Activated CD8-positive, alpha-beta T cell treated with anti-CD3 and anti-CD28 coated beads, Interleukin-2, amount 10 ng/mL, durations not matched to agents 7 days and 5 days (primary cell): ENCODE measurements at regions not wholly inside any gene's neighbourhood (a gene's known extent, or its start where the extent isn't known, plus 50 kb on each side); places are given as distances from the start of the nearest gene placed in this dataset.

Source experiments
- ATAC-seq: fragments of 150-1000 bp; cut with Tn5 transposase; one replicate; pipeline ENCODE4 v1.10.0; 2021; ENCODE audit warnings: moderate library complexity
- CTCF ChIA-PET: fragments of 350-600 bp; sonication (Branson Sonifier 250); formaldehyde crosslinking; loops from one replicate; lab custom pipeline; 2021; ENCODE audit warnings: antibody characterized with exemption; lab: Charles Lee
- POLR2A ChIA-PET: fragments of 350-600 bp; sonication (Branson Sonifier 250); formaldehyde crosslinking; loops from one replicate; lab custom pipeline; 2021; ENCODE audit warnings: antibody characterized with exemption; lab: Charles Lee
- DNase-seq: peaks from one replicate; pipeline ENCODE4 v3.0.0-alpha.2; 2020
- H3K27ac Mint-ChIP-seq: one replicate; pipeline ENCODE4 v1.8.0; 2021; ENCODE audit warnings: mild to moderate bottlenecking, mixed read lengths
- H3K27me3 Mint-ChIP-seq: one replicate; pipeline ENCODE4 v1.8.0; 2021; ENCODE audit warnings: low read depth, mixed read lengths
- H3K36me3 Mint-ChIP-seq: one replicate; pipeline ENCODE4 v1.8.0; 2021; ENCODE audit warnings: low read depth, mixed read lengths
- H3K4me1 Mint-ChIP-seq: one replicate; pipeline ENCODE4 v1.8.0; 2021; ENCODE audit warnings: low read depth, mixed read lengths
- H3K4me3 Mint-ChIP-seq: one replicate; pipeline ENCODE4 v1.8.0; 2021; ENCODE audit warnings: mild to moderate bottlenecking, mixed read lengths
- H3K9me3 Mint-ChIP-seq: one replicate; pipeline ENCODE4 v1.8.0; 2022; ENCODE audit warnings: mixed read lengths; ENCODE audit not compliant: insufficient read depth

DNA sequence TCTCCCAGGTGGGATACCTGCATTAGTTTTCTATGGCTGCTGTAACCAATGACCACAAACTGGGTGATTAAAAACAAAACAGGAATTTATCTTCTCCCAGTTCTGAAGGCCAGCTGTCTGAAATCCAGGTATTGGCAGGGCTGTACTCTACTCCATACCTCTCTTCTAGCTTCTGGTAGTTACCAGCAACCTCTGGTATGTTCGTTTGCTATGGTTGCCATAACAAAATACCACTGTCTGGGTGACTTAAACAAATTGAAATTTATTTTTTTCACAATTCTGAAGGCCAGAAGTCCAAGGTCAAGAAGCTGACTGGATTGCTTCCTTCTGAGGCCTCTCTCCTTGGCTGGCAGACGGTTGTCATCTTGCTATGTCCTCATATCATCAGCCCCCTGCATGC lies 642.1 kb upstream of the TENM3 start:
- CTCF ChIA-PET: no interaction called here
- POLR2A ChIA-PET: no interaction called here
- Mint-ChIP-seq H3K4me3 (no peak overlapping the region), H3K9me3 (peaks cover 5% of the 10 kb centered on the region), H3K4me1 (no peaks in the 10 kb centered on the region), H3K27me3 (no peaks in the 10 kb centered on the region), H3K27ac (no peak overlapping the region), H3K36me3 (no peaks in the 10 kb centered on the region)
- DNase-seq (no peak), ATAC-seq (no peak)

- Mint-ChIP-seq H3K4me3 (no peak overlapping the region), H3K36me3 (no peaks in the 10 kb centered on the region), H3K4me1 (no peaks in the 10 kb centered on the region), H3K27ac (no peak overlapping the region), H3K9me3 (peaks cover 10% of the 10 kb centered on the region), H3K27me3 (no peaks in the 10 kb centered on the region)
- ATAC-seq (no peak), DNase-seq (no peak)
- CTCF ChIA-PET: no interaction called here
- POLR2A ChIA-PET: no interaction called here
Observed at GRCh38 chr4:181604546-181604945, 638.7 kb upstream of the TENM3 start.

DNA sequence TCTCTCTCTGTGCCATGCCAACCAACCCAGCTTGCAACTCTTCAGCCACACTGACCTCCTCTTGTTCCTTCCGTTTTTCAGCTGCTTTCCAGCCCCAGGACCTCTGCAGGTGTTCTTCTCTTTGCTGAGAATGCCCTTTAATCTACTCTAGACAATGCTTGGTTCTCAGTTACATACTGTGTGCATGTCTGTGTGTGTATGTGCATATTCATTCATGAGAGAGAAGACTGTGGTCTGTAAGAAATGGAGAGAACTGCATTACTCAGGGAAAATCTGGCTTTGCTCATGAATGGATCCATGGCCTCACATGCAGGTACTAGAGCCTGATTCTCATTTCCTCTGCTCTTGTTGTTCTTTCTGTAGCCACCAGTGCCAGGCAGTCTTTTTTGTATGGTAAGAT lies 636.9 kb upstream of the TENM3 start:
- Mint-ChIP-seq H3K27me3 (no peaks in the 10 kb centered on the region), H3K27ac (no peak overlapping the region), H3K36me3 (no peaks in the 10 kb centered on the region), H3K4me1 (no peaks in the 10 kb centered on the region), H3K4me3 (no peak overlapping the region), H3K9me3 (peaks cover 10% of the 10 kb centered on the region)
- DNase-seq (no peak), ATAC-seq (no peak)
- CTCF ChIA-PET: no interaction called here
- POLR2A ChIA-PET: no interaction called here

DNA sequence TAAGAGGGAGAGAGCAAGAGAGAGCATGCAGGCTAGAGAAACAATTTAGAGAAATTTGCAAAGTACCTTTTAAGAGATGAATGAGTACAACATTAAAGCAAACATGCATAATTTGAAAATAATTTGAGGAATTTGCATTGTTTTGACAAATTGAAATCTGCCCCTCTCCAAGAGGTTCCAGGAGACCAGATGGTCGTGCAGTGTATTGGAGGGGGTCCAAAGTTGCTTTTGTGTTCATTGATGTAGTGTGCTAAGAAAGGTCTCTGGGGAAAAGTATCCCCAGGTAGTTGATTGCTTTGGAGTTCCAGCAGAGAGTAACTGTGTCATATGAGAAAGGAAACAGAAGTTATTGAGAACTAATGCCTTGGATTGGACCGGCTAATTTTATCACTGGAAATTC lies 635.0 kb upstream of the TENM3 start:
- Mint-ChIP-seq H3K27me3 (no peaks in the 10 kb centered on the region), H3K27ac (no peak overlapping the region), H3K4me3 (no peak overlapping the region), H3K4me1 (no peaks in the 10 kb centered on the region), H3K36me3 (no peaks in the 10 kb centered on the region), H3K9me3 (peaks cover 4% of the 10 kb centered on the region)
- ChIA-PET POLR2A (no interaction called here), CTCF (no interaction called here)
- ATAC-seq (no peak), DNase-seq (no peak)

DNA sequence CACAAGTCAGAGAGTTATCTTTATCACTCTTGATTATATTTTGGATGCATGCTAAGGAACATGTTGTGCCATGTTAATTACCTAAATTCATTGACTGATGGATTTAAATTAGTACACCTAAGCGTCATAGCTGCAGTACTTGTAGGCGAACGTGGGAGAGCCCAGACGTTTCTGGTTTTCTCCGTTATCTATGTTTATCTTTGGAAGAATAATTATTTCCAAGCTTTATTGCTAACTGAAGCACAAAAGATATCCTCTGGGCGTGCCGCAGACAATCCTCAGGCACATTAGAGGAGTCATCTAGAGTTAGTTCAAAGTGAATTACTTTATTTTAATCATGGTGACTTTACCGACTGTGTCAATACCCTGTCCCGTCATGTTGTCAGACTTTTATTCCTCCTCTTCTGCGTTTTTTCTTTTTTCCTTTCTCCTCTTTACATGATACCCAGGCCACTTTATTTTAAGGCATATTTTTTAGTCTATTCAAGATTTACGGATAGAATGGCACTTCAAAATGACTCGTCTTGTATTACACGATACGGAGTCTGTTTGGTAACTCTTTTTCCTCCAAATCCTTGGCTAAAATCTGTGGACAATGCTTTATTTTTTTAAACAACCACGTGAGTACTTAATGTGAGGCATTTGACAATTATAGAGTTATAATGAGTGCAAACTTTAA lies 632.0 kb upstream of the TENM3 start:
- no peak overlapping the region for H3K4me3 Mint-ChIP-seq
- H3K9me3 Mint-ChIP-seq: peaks cover 4% of the 10 kb centered on the region
- CTCF ChIA-PET: no interaction called here
- DNase-seq (no peak), ATAC-seq (no peak)
- POLR2A ChIA-PET: no interaction called here
- no peaks in the 10 kb centered on the region for H3K27me3 Mint-ChIP-seq
- no peaks in the 10 kb centered on the region for H3K36me3 Mint-ChIP-seq
- no peak overlapping the region for H3K27ac Mint-ChIP-seq
- no peaks in the 10 kb centered on the region for H3K4me1 Mint-ChIP-seq

DNA sequence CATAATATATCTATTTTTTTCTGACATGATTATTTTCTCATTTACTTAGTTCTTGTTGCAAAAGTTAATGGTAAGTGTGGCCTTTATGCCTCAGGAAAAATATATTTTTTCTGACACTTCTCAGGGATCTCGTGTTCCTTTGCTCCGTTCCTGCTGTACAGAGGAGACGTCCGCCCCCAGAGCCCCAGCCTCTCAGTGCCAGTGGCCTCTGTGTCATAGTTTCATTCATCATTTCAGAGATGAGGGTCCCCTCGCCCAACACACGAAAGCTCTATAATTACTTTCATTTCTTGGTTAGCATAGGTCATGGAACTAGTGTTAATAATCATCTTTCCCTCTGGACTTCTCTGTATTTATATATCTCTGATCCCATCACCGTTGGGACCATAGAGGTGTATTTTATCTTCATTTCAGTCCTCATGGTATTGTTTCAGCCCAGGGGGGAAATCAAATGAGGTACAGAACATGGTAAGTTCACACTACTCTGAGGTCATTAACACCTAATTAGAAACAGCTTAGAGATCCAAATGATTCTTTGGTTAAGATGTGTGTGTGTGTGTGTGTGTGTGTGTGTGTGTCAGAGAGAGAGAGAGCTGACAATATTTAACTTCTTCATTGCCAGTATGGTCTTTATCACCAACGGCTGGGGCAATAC lies 631.1 kb upstream of the TENM3 start:
- Mint-ChIP-seq H3K4me1 (no peaks in the 10 kb centered on the region), H3K27me3 (no peaks in the 10 kb centered on the region), H3K27ac (no peak overlapping the region), H3K9me3 (peaks cover 4% of the 10 kb centered on the region), H3K36me3 (no peaks in the 10 kb centered on the region), H3K4me3 (no peak overlapping the region)
- no peak for DNase-seq
- POLR2A ChIA-PET: no interaction called here
- CTCF ChIA-PET: no interaction called here
- no peak for ATAC-seq

DNA sequence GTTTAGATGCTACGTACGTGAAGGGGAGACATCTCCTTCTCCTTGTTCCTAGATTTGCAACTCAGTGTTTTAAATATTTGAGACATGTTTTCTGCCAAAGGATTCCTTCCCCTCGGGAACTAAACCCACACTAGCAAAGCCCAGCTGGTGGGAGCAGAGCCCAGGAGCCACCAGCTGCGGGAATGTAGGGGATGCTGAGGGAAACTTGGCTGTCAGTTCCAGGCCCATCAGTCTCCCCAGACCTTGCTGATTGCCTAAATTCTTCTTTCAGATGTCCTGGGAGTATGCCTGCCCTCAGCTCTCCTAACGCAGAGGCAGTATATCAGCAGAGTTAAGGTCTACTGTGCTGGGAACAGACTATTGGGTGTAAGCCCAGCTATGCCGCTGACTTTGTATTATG lies 630.0 kb upstream of the TENM3 start:
- DNase-seq (no peak), ATAC-seq (no peak)
- H3K27ac Mint-ChIP-seq: no peak overlapping the region
- no peaks in the 10 kb centered on the region for H3K9me3 Mint-ChIP-seq
- H3K27me3 Mint-ChIP-seq: no peaks in the 10 kb centered on the region
- H3K4me3 Mint-ChIP-seq: no peak overlapping the region
- ChIA-PET CTCF (no interaction called here), POLR2A (no interaction called here)
- H3K4me1 Mint-ChIP-seq: no peaks in the 10 kb centered on the region
- no peaks in the 10 kb centered on the region for H3K36me3 Mint-ChIP-seq

- ChIA-PET POLR2A (no interaction called here), CTCF (no interaction called here)
- Mint-ChIP-seq H3K9me3 (no peaks in the 10 kb centered on the region), H3K27me3 (no peaks in the 10 kb centered on the region), H3K27ac (no peak overlapping the region), H3K4me1 (no peaks in the 10 kb centered on the region), H3K4me3 (no peak overlapping the region), H3K36me3 (no peaks in the 10 kb centered on the region)
- no peak for DNase-seq
- ATAC-seq: no peak
Observed at GRCh38 chr4:181618038-181618618, 625.1 kb upstream of the TENM3 start.

DNA sequence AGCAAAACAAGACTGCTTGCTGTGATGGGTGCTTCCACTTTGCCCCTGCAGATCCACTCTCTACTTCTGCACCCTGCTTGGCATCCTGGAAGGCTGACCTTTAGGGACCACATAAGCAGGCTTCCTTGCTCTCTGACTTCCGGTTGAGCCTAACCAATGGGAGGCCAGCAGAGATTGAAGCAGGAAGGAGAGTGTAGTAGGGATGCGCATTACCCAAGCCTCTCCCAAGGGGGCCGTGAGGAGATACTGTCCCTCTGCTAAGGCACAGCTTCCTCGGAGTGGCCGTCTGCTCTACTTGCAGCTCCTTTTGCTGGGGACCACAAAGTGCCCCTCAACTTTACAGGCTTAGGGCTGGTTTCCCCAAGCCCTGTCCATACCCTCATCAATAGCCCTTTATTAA lies 624.3 kb upstream of the TENM3 start:
- H3K4me1 Mint-ChIP-seq: no peaks in the 10 kb centered on the region
- ChIA-PET POLR2A (no interaction called here), CTCF (no interaction called here)
- DNase-seq (no peak), ATAC-seq (no peak)
- no peak overlapping the region for H3K27ac Mint-ChIP-seq
- no peak overlapping the region for H3K4me3 Mint-ChIP-seq
- H3K27me3 Mint-ChIP-seq: no peaks in the 10 kb centered on the region
- H3K9me3 Mint-ChIP-seq: no peaks in the 10 kb centered on the region
- H3K36me3 Mint-ChIP-seq: no peaks in the 10 kb centered on the region

GRCh38 chr4:181619651-181620050 lies 623.6 kb upstream of the TENM3 start:
- Mint-ChIP-seq H3K4me3 (no peak overlapping the region), H3K9me3 (no peaks in the 10 kb centered on the region)
- CTCF ChIA-PET: no interaction called here

GRCh38 chr4:181637186-181638105 lies 605.8 kb upstream of the TENM3 start:
- ChIA-PET CTCF (no interaction called here), POLR2A (no interaction called here)
- H3K4me1 Mint-ChIP-seq: no peaks in the 10 kb centered on the region
- H3K4me3 Mint-ChIP-seq: no peak overlapping the region
- no peak for DNase-seq
- no peak overlapping the region for H3K27ac Mint-ChIP-seq
- no peaks in the 10 kb centered on the region for H3K27me3 Mint-ChIP-seq
- peaks cover 3% of the 10 kb centered on the region for H3K9me3 Mint-ChIP-seq
- no peak for ATAC-seq
- no peaks in the 10 kb centered on the region for H3K36me3 Mint-ChIP-seq

More at GRCh38 chr4:181619651-181620050, 623.6 kb upstream of the TENM3 start:
- Mint-ChIP-seq H3K27ac (no peak overlapping the region), H3K36me3 (no peaks in the 10 kb centered on the region), H3K4me1 (no peaks in the 10 kb centered on the region), H3K27me3 (no peaks in the 10 kb centered on the region)
- POLR2A ChIA-PET: no interaction called here
- ATAC-seq (no peak), DNase-seq (no peak)

GRCh38 chr4:181643466-181643865 lies 599.7 kb upstream of the TENM3 start:
- ChIA-PET POLR2A (no interaction called here), CTCF (no interaction called here)
- Mint-ChIP-seq H3K36me3 (no peaks in the 10 kb centered on the region), H3K4me1 (no peaks in the 10 kb centered on the region), H3K9me3 (no peaks in the 10 kb centered on the region), H3K27ac (no peak overlapping the region), H3K27me3 (no peaks in the 10 kb centered on the region), H3K4me3 (no peak overlapping the region)
- no peak for DNase-seq
- ATAC-seq: no peak
